Right lobe of liver (tissue), 6 donors: ENCODE measurements at regions not wholly inside any gene's neighbourhood (a gene's known extent, or its start where the extent isn't known, plus 50 kb on each side); places are given as distances from the start of the nearest gene placed in this dataset.

ENCODE experiments used
- ATAC-seq, 4 donors: fragments of 200-7000 bp; cut with Tn5 transposase; one replicate each; pipeline ENCODE4 v1.9.1; 2020; ENCODE audit warnings: mild to moderate bottlenecking in 4 of 4, moderate library complexity in 4 of 4
- DNase-seq, 3 donors: peaks; one replicate each; pipeline ENCODE4 v3.0.0-alpha.2; 2020
- H3K27ac ChIP-seq, 3 donors: fragments of 200-600 bp; one replicate each; pipeline ENCODE4 v1.8.0; 2022
- H3K27me3 ChIP-seq, 2 donors: fragments of 200-600 bp; one replicate each; pipeline ENCODE4 v1.8.0; 2022
- H3K36me3 ChIP-seq, 4 donors: fragments of 200-600 bp; sonication (generic) in 1 of 4; one replicate each; pipeline versions ENCODE4 v1.5.1 to v1.8.0; 2017 to 2022; ENCODE audit warnings: control low read depth in 1 of 4
- H3K4me1 ChIP-seq, 4 donors: fragments of 200-600 bp; sonication (generic) in 1 of 4; one replicate each; pipeline versions ENCODE4 v1.5.1 to v1.8.0; 2017 to 2022; ENCODE audit warnings: control low read depth in 1 of 4
- H3K4me3 ChIP-seq, 3 donors: fragments of 200-600 bp; one replicate each; pipeline ENCODE4 v1.8.0; 2022
- H3K9me3 ChIP-seq, 4 donors: fragments of 200-600 bp; sonication (generic) in 1 of 4; one replicate each; pipeline versions ENCODE4 v1.5.1 to v1.8.0; 2017 to 2022; ENCODE audit warnings: control low read depth in 1 of 4
- POLR2A ChIP-seq: fragments of 450-650 bp; IDR thresholded peaks from one replicate; pipeline ENCODE4 v1.6.1; 2017; ENCODE audit warnings: antibody characterized with exemption, mild to moderate bottlenecking
- WGBS: methylation state at CpG from one replicate; pipeline ENCODE4 v1.1.6; 2018; ENCODE audit warnings: low coverage, low lambda C conversion rate; ENCODE audit not compliant: insufficient coverage; ENCODE audit errors: missing lambda C conversion rate; 5-methylcytosine and 5-hydroxymethylcytosine counted together
- intact Hi-C, 2 donors: fragments of 100-400 bp; cut with DNase I; formaldehyde crosslinking; loops; one replicate each; pipeline versions ENCODE4 v1.11.2 to v1.14.1; 2022
- TF ChIP-seq, protein P1 (sequence below), 4 donors: fragments of 200-600 bp in 3 of 4; fragments of 450-650 bp in 1 of 4; IDR thresholded peaks; one replicate each; pipeline versions ENCODE4 v1.5.1 to v1.8.0; 2016 to 2022; ENCODE audit warnings: antibody characterized with exemption in 4 of 4, mild to moderate bottlenecking in 2 of 4
- donor health status: DM: no; HTN: yes; CAD: no.
- donor health status: DM: no; HTN: no; CAD: no.
- donor health status: DM: no; HTN: no; CAD: no.
- donor health status: DM: no; HTN: yes; CAD: no.
- donor health status: DM: no; HTN: yes; CAD: no.

DNA sequence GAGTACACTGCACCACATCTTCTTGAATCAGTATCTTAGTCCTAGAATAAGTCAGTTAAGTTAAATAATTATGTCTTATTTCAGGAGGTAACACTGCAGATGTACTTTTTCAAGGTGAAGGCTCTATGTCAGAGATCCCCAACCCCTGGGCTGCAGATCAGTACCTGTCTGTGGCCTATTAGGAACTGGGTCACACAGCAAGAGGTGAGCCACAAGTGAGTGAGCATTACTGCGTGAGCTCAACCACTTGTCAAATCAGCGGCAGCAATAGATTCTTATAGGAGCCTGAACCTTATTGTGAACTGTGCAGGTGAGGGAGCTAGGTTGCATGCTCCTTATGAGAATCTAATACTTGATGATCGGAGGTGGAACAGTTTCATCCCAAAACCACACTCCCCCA is 851.9 kb upstream of the ALCAM start:
- intact Hi-C loops = no loop called here
- Histone ChIP-seq H3K27ac (no peak overlapping the region), H3K36me3 (no peaks in the 10 kb centered on the region), H3K9me3 (no peaks in the 10 kb centered on the region), H3K4me3 (no peak overlapping the region), H3K27me3 (no peaks in the 10 kb centered on the region), H3K4me1 (no peaks in the 10 kb centered on the region)
- DNase-seq (no peak), ATAC-seq (no peak)
- 100% methylated on average over 2 of the region's 3 CpGs for WGBS
- TF ChIP-seq, protein P1, sequence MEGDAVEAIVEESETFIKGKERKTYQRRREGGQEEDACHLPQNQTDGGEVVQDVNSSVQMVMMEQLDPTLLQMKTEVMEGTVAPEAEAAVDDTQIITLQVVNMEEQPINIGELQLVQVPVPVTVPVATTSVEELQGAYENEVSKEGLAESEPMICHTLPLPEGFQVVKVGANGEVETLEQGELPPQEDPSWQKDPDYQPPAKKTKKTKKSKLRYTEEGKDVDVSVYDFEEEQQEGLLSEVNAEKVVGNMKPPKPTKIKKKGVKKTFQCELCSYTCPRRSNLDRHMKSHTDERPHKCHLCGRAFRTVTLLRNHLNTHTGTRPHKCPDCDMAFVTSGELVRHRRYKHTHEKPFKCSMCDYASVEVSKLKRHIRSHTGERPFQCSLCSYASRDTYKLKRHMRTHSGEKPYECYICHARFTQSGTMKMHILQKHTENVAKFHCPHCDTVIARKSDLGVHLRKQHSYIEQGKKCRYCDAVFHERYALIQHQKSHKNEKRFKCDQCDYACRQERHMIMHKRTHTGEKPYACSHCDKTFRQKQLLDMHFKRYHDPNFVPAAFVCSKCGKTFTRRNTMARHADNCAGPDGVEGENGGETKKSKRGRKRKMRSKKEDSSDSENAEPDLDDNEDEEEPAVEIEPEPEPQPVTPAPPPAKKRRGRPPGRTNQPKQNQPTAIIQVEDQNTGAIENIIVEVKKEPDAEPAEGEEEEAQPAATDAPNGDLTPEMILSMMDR (IDR thresholded peaks at IDR 0.05) = no peak
- TF ChIP-seq POLR2A = no peak

DNA sequence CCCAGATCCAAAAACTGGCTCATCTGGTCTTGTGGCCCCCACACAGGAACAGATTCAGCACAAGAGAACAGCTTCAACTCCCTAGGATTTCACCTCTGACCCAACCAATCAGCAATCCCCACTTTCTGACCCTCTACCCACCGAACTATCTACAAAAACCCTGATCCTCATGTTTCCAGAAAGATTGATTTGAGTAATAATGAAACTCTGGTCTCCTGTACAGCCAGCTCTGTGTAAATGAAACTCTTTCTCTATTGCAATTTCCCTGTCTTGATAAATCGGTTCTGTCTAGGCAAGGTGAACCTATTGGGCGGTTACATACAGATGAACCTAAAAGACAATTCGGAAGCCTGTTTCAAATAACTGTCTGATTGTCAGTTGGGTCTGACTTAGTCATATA is 847.6 kb upstream of the ALCAM start:
- Histone ChIP-seq H3K4me3 (no peak overlapping the region), H3K27me3 (no peaks in the 10 kb centered on the region), H3K4me1 (no peaks in the 10 kb centered on the region), H3K9me3 (no peaks in the 10 kb centered on the region), H3K36me3 (no peaks in the 10 kb centered on the region), H3K27ac (no peak overlapping the region)
- 24% methylated on average over 4 of the region's 4 CpGs for WGBS
- DNase-seq (no peak), ATAC-seq (peak in 1 of 4 donors; percentile 19)
- TF ChIP-seq POLR2A = no peak
- TF ChIP-seq, protein P1 (IDR thresholded peaks at IDR 0.05) = no peak
- intact Hi-C loops = no loop called here

DNA sequence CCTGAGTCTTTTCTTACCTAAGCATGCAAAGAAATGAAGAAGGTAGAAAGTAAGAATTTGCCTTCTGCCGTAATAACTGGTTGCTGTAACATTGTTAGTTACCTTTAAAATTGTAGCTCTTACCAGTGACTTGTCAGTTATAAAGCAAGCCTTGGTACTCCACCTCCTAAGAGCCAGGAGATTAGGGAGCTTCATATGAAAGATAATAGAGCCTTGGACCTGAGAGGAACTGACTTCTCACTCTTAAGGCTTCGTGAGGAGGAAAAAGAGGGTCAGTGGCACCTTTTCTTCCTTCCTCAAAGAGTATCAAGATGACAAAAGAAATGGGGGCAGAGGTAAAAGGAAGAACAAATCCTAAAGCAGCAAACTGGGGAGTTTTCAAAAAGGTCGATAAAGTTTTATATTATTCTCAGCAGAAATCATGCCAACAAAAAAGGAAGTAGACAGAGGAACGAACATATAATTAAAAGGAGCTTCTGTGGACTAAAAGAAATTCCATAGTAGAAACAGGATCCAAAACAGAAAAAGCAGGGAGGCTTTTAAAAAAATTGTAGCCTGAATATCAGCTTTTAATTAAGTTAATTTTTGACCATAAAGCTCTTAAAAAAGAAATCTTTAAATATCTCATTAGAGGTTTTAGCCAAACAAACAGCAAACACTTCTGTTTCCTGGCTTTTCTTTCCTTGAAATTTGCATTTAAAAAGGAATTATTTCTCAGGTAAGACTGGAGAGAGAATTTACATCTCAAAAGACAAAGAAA is 847.1 kb upstream of the ALCAM start:
- Histone ChIP-seq H3K4me1 (no peaks in the 10 kb centered on the region), H3K27me3 (no peaks in the 10 kb centered on the region), H3K4me3 (no peak overlapping the region), H3K27ac (no peak overlapping the region), H3K9me3 (no peaks in the 10 kb centered on the region), H3K36me3 (no peaks in the 10 kb centered on the region)
- 44% methylated on average over 4 of the region's 4 CpGs for WGBS
- no peak for ATAC-seq
- intact Hi-C loops = no loop called here
- no peak for DNase-seq
- TF ChIP-seq POLR2A = no peak
- TF ChIP-seq, protein P1 (IDR thresholded peaks at IDR 0.05) = no peak

DNA sequence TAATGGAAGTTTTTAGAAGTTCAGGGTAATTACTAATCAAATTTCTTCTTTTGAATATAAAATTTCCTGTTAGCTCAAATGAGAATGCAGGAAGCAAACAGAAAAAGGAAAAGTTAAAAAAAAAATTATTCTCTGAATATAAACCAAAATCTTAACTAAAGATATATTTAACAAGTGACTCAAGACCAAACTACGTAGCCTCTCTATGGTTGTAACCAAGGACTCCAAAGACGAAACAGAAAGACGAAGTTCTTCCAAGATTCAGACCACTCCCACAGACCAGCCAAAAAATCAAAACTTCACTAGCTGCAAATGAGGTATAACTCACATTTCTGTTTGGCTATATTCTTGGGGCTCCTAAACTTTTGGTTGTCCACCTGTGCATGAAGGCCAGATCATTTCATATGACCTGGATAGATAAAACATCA is 846.5 kb upstream of the ALCAM start:
- 40% methylated on average over 3 of the region's 3 CpGs for WGBS
- ATAC-seq (no peak), DNase-seq (no peak)
- Histone ChIP-seq H3K4me1 (no peaks in the 10 kb centered on the region), H3K4me3 (no peak overlapping the region), H3K9me3 (no peaks in the 10 kb centered on the region), H3K27me3 (no peaks in the 10 kb centered on the region), H3K27ac (no peak overlapping the region), H3K36me3 (no peaks in the 10 kb centered on the region)
- intact Hi-C loops = no loop called here
- TF ChIP-seq, protein P1 (IDR thresholded peaks at IDR 0.05) = no peak
- no peak for TF ChIP-seq POLR2A
